Testis (tissue), 2 donors: ENCODE measurements at regions not wholly inside any gene's neighbourhood (a gene's known extent, or its start where the extent isn't known, plus 50 kb on each side); places are given as distances from the start of the nearest gene placed in this dataset.

Experiments used
- POLR2A ChIP-seq: fragments of 450-650 bp; IDR thresholded peaks from one replicate; pipeline ENCODE4 v1.6.1; 2017; ENCODE audit warnings: antibody characterized with exemption, mild to moderate bottlenecking, moderate library complexity
- TF ChIP-seq, protein P1 (sequence below), 3 experiments: fragments of 450-650 bp in 2 of 3; fragments of 200-600 bp in 1 of 3; sonication (generic) in 1 of 3; IDR thresholded peaks; one replicate each; pipeline ENCODE4 v1.5.1; 2016 to 2019; ENCODE audit warnings: antibody characterized with exemption in 3 of 3, mild to moderate bottlenecking in 2 of 3, moderate library complexity in 1 of 3

DNA sequence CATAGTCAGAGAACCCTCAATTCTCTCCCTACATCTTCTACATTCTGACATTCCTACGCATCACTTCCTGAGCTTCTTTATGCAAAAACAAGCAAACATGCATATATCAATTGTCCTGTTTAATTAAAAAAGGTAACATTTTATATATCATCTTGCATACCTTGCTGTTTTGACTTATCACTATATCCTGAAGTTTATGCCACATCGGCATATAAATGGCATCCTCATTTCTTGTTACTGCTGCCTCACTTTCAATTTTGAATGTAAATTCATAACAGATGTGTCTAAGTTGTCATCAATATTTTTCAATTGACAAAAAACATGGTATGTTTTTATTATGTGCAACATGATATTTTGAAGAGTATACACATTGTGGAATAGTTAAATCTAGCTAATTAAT lies 377.3 kb upstream of the STEAP1 start:
- TF ChIP-seq, protein P1, sequence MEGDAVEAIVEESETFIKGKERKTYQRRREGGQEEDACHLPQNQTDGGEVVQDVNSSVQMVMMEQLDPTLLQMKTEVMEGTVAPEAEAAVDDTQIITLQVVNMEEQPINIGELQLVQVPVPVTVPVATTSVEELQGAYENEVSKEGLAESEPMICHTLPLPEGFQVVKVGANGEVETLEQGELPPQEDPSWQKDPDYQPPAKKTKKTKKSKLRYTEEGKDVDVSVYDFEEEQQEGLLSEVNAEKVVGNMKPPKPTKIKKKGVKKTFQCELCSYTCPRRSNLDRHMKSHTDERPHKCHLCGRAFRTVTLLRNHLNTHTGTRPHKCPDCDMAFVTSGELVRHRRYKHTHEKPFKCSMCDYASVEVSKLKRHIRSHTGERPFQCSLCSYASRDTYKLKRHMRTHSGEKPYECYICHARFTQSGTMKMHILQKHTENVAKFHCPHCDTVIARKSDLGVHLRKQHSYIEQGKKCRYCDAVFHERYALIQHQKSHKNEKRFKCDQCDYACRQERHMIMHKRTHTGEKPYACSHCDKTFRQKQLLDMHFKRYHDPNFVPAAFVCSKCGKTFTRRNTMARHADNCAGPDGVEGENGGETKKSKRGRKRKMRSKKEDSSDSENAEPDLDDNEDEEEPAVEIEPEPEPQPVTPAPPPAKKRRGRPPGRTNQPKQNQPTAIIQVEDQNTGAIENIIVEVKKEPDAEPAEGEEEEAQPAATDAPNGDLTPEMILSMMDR (IDR thresholded peaks at IDR 0.05) = no peak
- TF ChIP-seq POLR2A = no peak
